ENCODE measurements at regions not wholly inside any gene's neighbourhood (a gene's known extent, or its start where the extent isn't known, plus 50 kb on each side); places are given as distances from the start of the nearest gene placed in this dataset.
A peak's percentile ranks its signal among the peaks of the same experiment; 100 is the strongest.

DNA sequence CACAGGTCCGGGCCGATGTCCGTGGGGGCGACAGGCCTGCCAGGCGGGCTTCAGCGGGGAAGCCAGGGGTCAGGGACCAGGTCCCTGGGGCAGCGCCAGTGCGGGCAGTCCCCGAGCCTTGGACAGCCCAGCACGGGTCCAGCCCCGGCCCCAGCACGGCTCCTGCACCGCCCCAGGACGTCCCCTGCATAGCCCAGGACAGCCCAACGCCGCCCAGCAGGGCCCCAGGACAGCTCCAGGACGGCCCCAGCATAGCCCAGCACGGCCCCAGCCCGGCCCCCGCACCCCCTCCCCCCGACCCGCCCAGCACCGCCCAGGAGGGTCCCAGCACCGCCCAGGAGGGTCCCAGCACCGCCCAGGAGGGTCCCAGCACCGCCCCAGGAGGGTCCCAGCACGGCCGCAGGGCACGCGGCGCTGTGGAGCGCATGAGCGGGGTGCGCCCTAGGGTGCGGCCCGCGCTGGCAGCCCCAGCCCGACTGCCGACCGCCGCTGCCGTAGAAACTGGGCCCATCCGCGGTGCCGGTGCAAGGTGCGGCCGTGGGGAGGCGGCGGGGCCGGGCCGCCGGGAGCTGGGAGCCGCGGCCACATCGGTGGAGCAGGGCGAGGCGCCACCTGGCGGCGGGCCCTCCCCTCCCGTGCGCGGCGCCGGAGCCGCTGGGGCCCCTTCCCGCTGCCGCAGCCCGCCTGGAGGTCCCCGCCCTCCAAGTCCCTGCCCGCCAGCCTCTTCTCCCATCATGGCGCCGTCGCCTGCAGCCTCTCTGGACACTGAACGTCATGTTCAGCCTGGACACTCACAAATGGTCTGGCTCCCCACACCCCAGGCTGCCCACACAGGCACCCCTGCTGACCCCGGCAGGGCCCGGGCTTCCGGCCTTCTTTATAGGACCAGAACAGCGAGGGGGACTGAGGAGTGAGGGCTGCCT lies 106.8 kb upstream of the NKX1-1 start:
- TF ChIP-seq MYC (IDR thresholded peaks at IDR 0.05; ENCODE audit: low read depth, low read length) (no peak), POLR2AphosphoS5 (IDR thresholded peaks at IDR 0.05; ENCODE audit: insufficient read depth, low read depth, low read length) (no peak), GATA2 (IDR thresholded peaks at IDR 0.05; ENCODE audit: insufficient read depth, insufficient read length, low read depth, low read length) (no peak), POLR2A (IDR thresholded peaks at IDR 0.05; ENCODE audit: low read depth, low read length) (no peak), EZH2 (IDR thresholded peaks at IDR 0.05; ENCODE audit: borderline replicate concordance, low read depth, low read length, severe bottlenecking) (no peak), MAX (IDR thresholded peaks at IDR 0.05; ENCODE audit: insufficient read depth, insufficient read length) (no peak)
- TF ChIP-seq, protein P1, sequence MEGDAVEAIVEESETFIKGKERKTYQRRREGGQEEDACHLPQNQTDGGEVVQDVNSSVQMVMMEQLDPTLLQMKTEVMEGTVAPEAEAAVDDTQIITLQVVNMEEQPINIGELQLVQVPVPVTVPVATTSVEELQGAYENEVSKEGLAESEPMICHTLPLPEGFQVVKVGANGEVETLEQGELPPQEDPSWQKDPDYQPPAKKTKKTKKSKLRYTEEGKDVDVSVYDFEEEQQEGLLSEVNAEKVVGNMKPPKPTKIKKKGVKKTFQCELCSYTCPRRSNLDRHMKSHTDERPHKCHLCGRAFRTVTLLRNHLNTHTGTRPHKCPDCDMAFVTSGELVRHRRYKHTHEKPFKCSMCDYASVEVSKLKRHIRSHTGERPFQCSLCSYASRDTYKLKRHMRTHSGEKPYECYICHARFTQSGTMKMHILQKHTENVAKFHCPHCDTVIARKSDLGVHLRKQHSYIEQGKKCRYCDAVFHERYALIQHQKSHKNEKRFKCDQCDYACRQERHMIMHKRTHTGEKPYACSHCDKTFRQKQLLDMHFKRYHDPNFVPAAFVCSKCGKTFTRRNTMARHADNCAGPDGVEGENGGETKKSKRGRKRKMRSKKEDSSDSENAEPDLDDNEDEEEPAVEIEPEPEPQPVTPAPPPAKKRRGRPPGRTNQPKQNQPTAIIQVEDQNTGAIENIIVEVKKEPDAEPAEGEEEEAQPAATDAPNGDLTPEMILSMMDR (IDR thresholded peaks at IDR 0.05; ENCODE audit: extremely low read depth in 1 of 2, insufficient read depth in 1 of 2, low read depth in 1 of 2, low read length in 2 of 2) = peak; percentile 60 to 65

Measured in endothelial cell of umbilical vein (primary cell).